ENCODE measurements at regions not wholly inside any gene's neighbourhood (a gene's known extent, or its start where the extent isn't known, plus 50 kb on each side); places are given as distances from the start of the nearest gene placed in this dataset.

- TF ChIP-seq CTCF (IDR thresholded peaks at IDR 0.05; ENCODE audit: control extremely low read depth in 1 of 3, insufficient read depth in 1 of 3, low read depth in 1 of 3, low read length in 3 of 3) (no peak), EZH2 (IDR thresholded peaks at IDR 0.05; ENCODE audit: low read depth, low read length, severe bottlenecking) (no peak), POLR2A (IDR thresholded peaks at IDR 0.05; ENCODE audit: control extremely low read depth in 1 of 2, low read depth in 2 of 2, low read length in 2 of 2) (no peak), CBX8 (IDR thresholded peaks at IDR 0.05; ENCODE audit: borderline replicate concordance, low read depth, low read length) (no peak), NRF1 (IDR thresholded peaks at IDR 0.05; ENCODE audit: low read depth, low read length) (no peak), SP1 (IDR thresholded peaks at IDR 0.05; ENCODE audit: low read depth, low read length) (no peak), CHD7 (IDR thresholded peaks at IDR 0.05; ENCODE audit: insufficient replicate concordance, low read length) (no peak), TBP (IDR thresholded peaks at IDR 0.05; ENCODE audit: low read depth, low read length) (no peak), SIN3A (conservative IDR thresholded peaks at IDR 0.05 in 1 of 2, IDR thresholded peaks at IDR 0.05 in 1 of 2; ENCODE audit: low read depth in 1 of 2, low read length in 2 of 2) (no peak)
These were observed 477.6 kb downstream of the XYLT1 start for GRCh38 chr16:16992975-16993765.

Data from H1 (cell line).